ENCODE measurements at regions not wholly inside any gene's neighbourhood (a gene's known extent, or its start where the extent isn't known, plus 50 kb on each side); places are given as distances from the start of the nearest gene placed in this dataset.

- no peak for TF ChIP-seq JUN (IDR thresholded peaks at IDR 0.05; ENCODE audit: borderline replicate concordance, insufficient read depth, insufficient read length, low read depth)
- TF ChIP-seq GATA2 (IDR thresholded peaks at IDR 0.05; ENCODE audit: insufficient read depth, insufficient read length, low read depth, low read length), result no peak
- TF ChIP-seq MAX (IDR thresholded peaks at IDR 0.05; ENCODE audit: insufficient read depth, insufficient read length), result no peak
- no peak for TF ChIP-seq EZH2 (IDR thresholded peaks at IDR 0.05; ENCODE audit: borderline replicate concordance, low read depth, low read length, severe bottlenecking)
- TF ChIP-seq POLR2A (IDR thresholded peaks at IDR 0.05; ENCODE audit: low read depth, low read length), result no peak
- no peak for TF ChIP-seq MYC (IDR thresholded peaks at IDR 0.05; ENCODE audit: low read depth, low read length)
- TF ChIP-seq POLR2AphosphoS5 (IDR thresholded peaks at IDR 0.05; ENCODE audit: insufficient read depth, low read depth, low read length), result no peak
- no peak for TF ChIP-seq FOS (IDR thresholded peaks at IDR 0.05; ENCODE audit: borderline replicate concordance, insufficient read depth, low read length)
- TF ChIP-seq CTCF (IDR thresholded peaks at IDR 0.05; ENCODE audit: extremely low read depth in 1 of 2, insufficient read depth in 1 of 2, low read depth in 1 of 2, low read length in 2 of 2), result no peak
- H2AFZ ChIP-seq (ENCODE audit: low read depth, low read length), result no peak overlapping the region
- BruUV-seq (replicated peaks), result no TSS peak
- dilution Hi-C loops (cut with MboI; ENCODE audit: extremely low pct_ligation_motif_present, low sequenced_read_pairs), result no loop called here
- no peak overlapping the region for H3K9ac ChIP-seq (replicated peaks; ENCODE audit: extremely low read depth, insufficient read depth, low read length)
- CTCF ChIA-PET, result no interaction called here
- DNase-seq (ENCODE audit: low read depth, low spot score) (no peak), FAIRE-seq (no peak)
- no peaks in the 10 kb centered on the region for H3K9me1 ChIP-seq (replicated peaks; ENCODE audit: control insufficient read depth, extremely low read depth, insufficient read depth, low read length)
- no peaks in the 10 kb centered on the region for H3K9me3 ChIP-seq (replicated peaks; ENCODE audit: control insufficient read depth, insufficient read depth, low read length)
- no peak overlapping the region for H3K4me2 ChIP-seq (ENCODE audit: insufficient read depth, low read length)
- H3K4me1 ChIP-seq (ENCODE audit: control insufficient read depth, extremely low read depth, insufficient read depth, low read length), result no peaks in the 10 kb centered on the region
- POLR2A ChIA-PET, result no interaction called here
- no peaks in the 10 kb centered on the region for H4K20me1 ChIP-seq (replicated peaks; ENCODE audit: control insufficient read depth, extremely low read depth, insufficient read depth, low read length)
- H3K79me2 ChIP-seq (ENCODE audit: control insufficient read depth, insufficient read depth, low read length), result no peaks in the 10 kb centered on the region
- H3K4me3 ChIP-seq (replicated peaks in 1 of 3; ENCODE audit: insufficient read depth in 1 of 3, low read depth in 1 of 3, low read length in 3 of 3), result no peak overlapping the region
- intact Hi-C loops (cut with micrococcal nuclease), result no loop called here
- H3K36me3 ChIP-seq (ENCODE audit: control insufficient read depth in 2 of 2, extremely low read depth in 1 of 2, insufficient read depth in 2 of 2, low read length in 2 of 2), result no peaks in the 10 kb centered on the region
- H3K27me3 ChIP-seq (ENCODE audit: control insufficient read depth in 2 of 2, insufficient read depth in 2 of 2, low read length in 2 of 2), result no peaks in the 10 kb centered on the region
- H3K27ac ChIP-seq (ENCODE audit: insufficient read depth, low read depth, low read length), result no peak overlapping the region
Observed at GRCh38 chr2:239553376-239554000, 152.7 kb upstream of the HDAC4 start.
